ENCODE measurements at regions not wholly inside any gene's neighbourhood (a gene's known extent, or its start where the extent isn't known, plus 50 kb on each side); places are given as distances from the start of the nearest gene placed in this dataset.

DNA sequence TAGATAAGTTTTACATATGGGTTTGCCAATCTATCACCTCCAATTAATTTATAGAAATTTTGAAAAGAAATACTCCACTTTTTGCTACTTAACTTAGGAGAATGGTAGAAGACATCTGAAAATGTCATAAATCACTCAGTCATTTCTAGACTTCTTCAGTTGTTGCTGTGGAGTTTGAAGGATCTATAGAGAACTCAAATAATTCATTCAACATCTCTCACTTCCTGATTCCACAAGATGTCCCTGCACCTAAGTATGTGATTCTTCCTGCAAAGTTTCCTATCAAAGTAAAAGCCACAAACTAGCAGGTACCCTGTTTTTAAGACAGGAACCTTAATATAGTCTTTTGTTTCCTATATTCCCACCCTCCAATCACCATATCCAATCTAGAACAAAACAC is 297.1 kb upstream of the ATP10B start:
- TF ChIP-seq POLR2A (IDR thresholded peaks at IDR 0.05; ENCODE audit: low read length) (no peak), GATA1 (IDR thresholded peaks at IDR 0.05; ENCODE audit: low read depth, low read length) (no peak)

Data from erythroblast (primary cell).